Activated CD8-positive, alpha-beta memory T cell treated with anti-CD3 and anti-CD28 coated beads, Interleukin-2, amount 50 U/mL, for 1 hour (primary cell): ENCODE measurements at regions not wholly inside any gene's neighbourhood (a gene's known extent, or its start where the extent isn't known, plus 50 kb on each side); places are given as distances from the start of the nearest gene placed in this dataset.

Experiments
- DNase-seq: peaks from one replicate; pipeline ENCODE4 v3.0.0-alpha.2; 2020; ENCODE audit errors: extremely low read depth

DNA sequence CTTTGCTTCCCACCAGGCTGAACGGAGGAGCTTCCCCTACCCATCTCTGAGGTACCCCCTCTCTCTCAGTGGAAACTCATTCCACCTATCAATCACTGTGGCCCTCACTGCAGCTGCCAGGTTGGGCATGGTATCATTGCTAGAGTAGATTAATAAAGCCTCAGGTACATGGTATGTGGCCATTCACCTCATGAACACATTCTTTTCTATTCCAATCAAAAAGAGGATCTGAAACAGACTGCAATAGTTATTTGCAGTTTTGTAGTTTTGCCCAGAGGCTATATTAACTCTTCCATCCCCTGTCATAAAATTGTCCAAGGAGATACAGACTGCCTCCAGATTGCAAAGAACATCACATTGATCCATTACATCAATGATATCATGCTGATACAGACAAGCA lies 85.8 kb upstream of the MVB12B start:
- DNase-seq: no peak

DNA sequence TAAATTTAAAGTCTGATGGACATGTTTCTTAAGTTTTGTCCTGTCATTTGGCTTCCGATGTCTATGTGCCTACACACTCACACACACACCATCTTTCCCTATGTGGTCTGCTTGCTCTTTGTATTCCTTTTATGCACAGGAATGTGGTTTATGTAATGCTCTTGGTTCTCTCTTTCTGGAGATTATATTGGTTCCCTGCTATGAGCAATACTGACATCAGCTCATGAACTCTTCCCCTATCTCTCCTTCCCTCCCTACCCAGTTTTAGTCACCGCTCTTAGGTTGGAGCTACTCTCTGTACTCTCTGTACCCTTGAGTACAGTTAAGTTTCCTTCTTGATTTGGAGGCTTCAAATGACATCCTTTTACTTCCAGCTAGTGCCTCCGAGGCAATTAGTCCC lies 77.9 kb upstream of the MVB12B start:
- DNase-seq: no peak

DNA sequence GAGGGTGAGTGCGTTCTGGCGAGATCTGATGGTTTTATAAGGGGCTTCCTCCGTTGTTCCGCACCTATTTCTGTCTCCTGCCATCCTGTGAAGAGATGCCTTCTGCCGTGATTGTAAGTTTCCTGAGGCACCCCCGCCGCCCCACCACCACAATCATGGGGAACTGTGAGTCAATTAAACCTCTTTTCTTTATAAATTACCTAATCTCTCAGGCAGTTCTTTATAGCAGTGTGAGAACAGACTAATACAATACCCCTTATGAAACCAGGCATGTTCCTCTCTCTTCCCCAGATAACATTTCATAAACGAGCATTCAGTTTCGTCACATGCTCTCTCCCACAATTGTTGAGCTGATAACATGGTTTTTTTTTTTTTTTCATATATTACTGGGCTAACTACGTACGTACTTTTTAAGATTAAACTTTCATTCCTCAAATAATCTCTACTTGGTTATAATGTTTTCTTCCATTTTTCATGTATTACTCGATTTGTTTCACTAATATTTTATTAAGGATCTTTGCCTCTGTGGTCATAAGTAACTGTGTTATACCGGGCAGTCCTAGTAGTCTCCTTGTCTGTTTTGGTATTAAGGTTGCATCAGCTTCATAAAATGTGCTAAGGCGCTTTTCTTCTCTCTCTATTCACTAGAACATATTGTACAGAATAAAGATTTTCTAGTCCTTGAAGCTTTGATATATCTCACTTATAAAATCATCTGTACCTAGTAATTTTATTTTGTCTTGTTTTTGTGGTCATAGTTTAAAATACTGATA lies 64.9 kb upstream of the MVB12B start:
- DNase-seq: no peak

DNA sequence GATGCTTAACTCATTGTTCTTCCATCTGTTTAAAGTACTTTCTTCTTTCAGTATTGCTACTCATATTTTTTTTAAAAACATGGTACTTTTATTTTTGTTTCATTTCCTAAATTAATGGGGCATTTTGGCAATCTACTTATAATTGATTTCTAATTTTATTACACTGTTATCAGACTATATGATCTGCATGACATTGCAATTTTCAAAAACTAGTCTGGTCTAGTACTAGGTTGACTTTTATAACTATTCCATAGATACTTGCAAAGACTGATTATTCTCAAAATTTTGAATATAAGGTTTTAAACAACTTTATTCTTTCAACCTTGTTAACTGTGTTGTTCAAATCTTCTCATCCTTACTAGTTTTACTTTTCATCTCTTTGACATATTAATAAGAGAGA lies 63.9 kb upstream of the MVB12B start:
- no peak for DNase-seq

DNA sequence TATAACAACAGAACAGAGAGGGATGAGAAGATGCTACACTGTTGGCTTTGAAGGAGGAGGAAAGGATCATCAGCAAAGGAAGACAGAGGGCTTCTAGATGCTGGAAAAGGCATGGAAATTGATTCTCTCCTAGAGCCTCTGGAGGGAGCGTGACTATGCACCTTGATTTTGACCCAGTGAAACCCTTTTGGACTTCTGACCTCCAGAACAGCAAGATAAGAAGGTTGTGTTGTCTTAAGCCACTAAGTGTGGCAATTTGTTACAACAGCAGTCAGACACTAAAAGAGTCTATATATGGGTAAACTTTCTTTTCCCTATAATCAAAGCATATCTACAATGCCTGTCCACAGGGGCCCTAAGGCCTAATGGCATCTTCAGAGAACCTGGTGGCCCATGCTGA lies 56.1 kb upstream of the MVB12B start:
- no peak for DNase-seq

DNA sequence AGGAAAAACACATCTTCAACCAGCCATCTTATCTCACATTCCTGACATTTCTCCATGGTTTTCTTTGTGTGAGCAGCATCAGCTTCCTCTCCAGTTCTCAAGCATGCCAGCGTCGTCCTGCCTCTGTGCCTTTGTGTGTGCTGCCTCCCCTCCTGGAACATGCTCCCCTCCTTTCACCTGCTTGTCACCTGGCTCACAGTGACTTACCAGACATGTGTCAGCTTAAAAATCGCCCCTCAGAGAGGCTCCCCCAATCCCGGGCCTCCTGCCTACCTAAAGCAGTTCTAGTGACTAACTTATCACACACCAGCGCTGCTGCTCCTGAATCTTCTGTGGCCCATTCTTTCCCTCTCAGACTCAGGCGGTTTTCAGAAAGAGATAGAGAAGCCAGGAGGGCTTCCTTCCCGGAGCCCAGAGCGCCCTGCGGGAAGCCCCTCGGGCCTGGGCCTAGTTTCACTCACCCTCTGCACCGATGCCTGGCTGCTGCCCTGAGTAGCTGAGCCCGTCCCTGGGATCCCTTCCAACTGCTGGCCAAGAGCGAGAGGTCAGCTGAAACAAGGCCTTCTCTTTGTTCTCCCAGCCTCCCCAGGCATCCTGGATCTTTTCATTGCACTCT lies 51.1 kb upstream of the MVB12B start:
- DNase-seq: no peak

DNA sequence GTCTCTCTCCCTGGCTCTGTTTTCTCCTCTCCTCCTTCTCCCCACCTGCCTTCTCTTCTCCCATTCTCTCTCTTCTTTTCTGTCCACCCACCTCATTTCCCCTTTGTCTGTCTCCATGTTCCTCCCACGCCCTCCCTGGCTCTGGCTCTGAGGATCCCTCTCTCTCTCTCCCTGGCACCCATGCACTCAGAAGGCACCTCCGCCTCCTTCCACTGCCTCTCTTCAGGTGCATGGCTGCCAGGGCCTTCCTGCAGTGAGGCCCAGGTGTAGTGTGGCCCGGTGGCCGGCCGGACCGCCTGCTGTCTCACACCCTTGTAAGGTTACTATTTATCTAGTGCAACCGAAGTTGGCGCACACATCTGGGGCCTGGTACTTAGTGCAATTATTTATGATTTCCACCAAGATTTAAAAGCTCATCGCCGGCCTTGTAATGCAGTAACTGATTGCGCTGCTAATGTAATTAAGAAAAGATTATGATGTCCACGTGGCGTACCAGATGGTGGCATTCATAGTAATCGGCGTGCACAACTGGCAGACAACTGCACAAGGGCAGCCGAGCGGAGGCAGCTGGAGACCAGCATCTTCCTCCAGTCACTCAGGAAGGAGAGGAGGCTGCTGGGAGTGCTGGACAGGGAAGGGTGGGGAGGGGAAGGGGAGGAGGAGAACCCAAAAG lies 50.4 kb upstream of the MVB12B start:
- no peak for DNase-seq
